Ovary (tissue), 7 donors: ENCODE measurements at regions not wholly inside any gene's neighbourhood (a gene's known extent, or its start where the extent isn't known, plus 50 kb on each side); places are given as distances from the start of the nearest gene placed in this dataset.

Experiments used
- DNase-seq, 5 donors: peaks; one replicate each; pipeline ENCODE4 v3.0.0-alpha.2; 2019 to 2020
- H3K27ac ChIP-seq, 2 donors: fragments of 200-600 bp; one replicate each; pipeline versions ENCODE4 v1.5.1 to v1.8.0; 2019 to 2022
- H3K27me3 ChIP-seq: fragments of 200-600 bp; one replicate; pipeline ENCODE4 v1.8.0; 2022
- H3K36me3 ChIP-seq: fragments of 200-600 bp; sonication (generic); one replicate; pipeline ENCODE4 v1.5.1; 2019
- H3K4me1 ChIP-seq: one replicate; pipeline ENCODE4 v1.8.1; 2013; ENCODE audit warnings: mild to moderate bottlenecking, moderate library complexity; ENCODE audit not compliant: insufficient read depth
- H3K4me3 ChIP-seq: fragments of 200-600 bp; sonication (generic); one replicate; pipeline ENCODE4 v1.5.1; 2017
- H3K9me3 ChIP-seq, 2 donors: fragments of 200-600 bp in 1 of 2; sonication (generic) in 1 of 2; one replicate each; pipeline versions ENCODE4 v1.5.1 to v1.8.1; 2013 to 2019; ENCODE audit warnings: mild to moderate bottlenecking in 1 of 2, moderate library complexity in 1 of 2
- CTCF ChIP-seq, 3 donors: fragments of 450-650 bp in 2 of 3; fragments of 200-600 bp in 1 of 3; IDR thresholded peaks; one replicate each; pipeline versions ENCODE4 v1.5.1 to v1.8.0; 2016 to 2022; ENCODE audit warnings: antibody characterized with exemption in 3 of 3, mild to moderate bottlenecking in 1 of 3
- EP300 ChIP-seq: sonication (generic); formaldehyde crosslinking; IDR thresholded peaks from one replicate; pipeline ENCODE4 v1.6.1; 2017; ENCODE audit warnings: antibody characterized with exemption
- POLR2A ChIP-seq: fragments of 450-650 bp; IDR thresholded peaks from one replicate; pipeline ENCODE4 v1.6.1; 2017; ENCODE audit warnings: antibody characterized with exemption, mild to moderate bottlenecking, moderate library complexity
- WGBS, 3 donors: extraction: QIAGEN DNeasy Blood & Tissue Kit in 1 of 3; methylation state at CpG; one replicate each; pipeline versions ENCODE4 v1.1.5 to v1.1.7; 2013 to 2017; 5-methylcytosine and 5-hydroxymethylcytosine counted together
- intact Hi-C, 4 donors: fragments of 100-400 bp; cut with DNase I; formaldehyde crosslinking; loops; one replicate each; pipeline versions ENCODE4 v1.11.0 to v1.15.1; 2022 to 2023
- donor health status: DM: no; HTN: no; CAD: no; lungs with moderate emphysema.
- donor health status: DM: no; HTN: no; CAD: no.
- donor health status: Bipolar disorder and iron deficiency.
- donor health status: DM: no; HTN: no; CAD: no.
- donor health status: DM: yes; HTN: yes; CAD: no.

GRCh38 chr16:6096931-6097670 is 999.5 kb upstream of the EEF2KMT start:
- Histone ChIP-seq H3K4me3 (no peak overlapping the region), H3K9me3 (no peaks in the 10 kb centered on the region), H3K4me1 (no peaks in the 10 kb centered on the region), H3K27ac (no peak overlapping the region), H3K36me3 (no peaks in the 10 kb centered on the region), H3K27me3 (no peaks in the 10 kb centered on the region)
- WGBS, 3 donors, result 80 to 84% (median 83%) methylated on average over 7 of the region's 7 CpGs
- no peak for DNase-seq
- intact Hi-C loops, result no loop called here
- TF ChIP-seq EP300, result no peak
- no peak for TF ChIP-seq POLR2A

- Histone ChIP-seq H3K36me3 (no peaks in the 10 kb centered on the region), H3K27me3 (no peaks in the 10 kb centered on the region), H3K9me3 (no peaks in the 10 kb centered on the region), H3K4me1 (no peaks in the 10 kb centered on the region), H3K4me3 (no peak overlapping the region), H3K27ac (no peak overlapping the region)
- WGBS, 3 donors, result 16 to 34% (median 21%) methylated on average over 5 of the region's 5 CpGs
- TF ChIP-seq EP300 (no peak), POLR2A (no peak), CTCF (IDR thresholded peaks at IDR 0.05) (no peak)
- no peak for DNase-seq
- intact Hi-C loops, result no loop called here
Observed at GRCh38 chr16:6095414-6095813, 997.8 kb upstream of the EEF2KMT start.

- Histone ChIP-seq H3K4me1 (no peaks in the 10 kb centered on the region), H3K27ac (no peak overlapping the region), H3K9me3 (no peaks in the 10 kb centered on the region), H3K4me3 (no peak overlapping the region), H3K27me3 (no peaks in the 10 kb centered on the region), H3K36me3 (no peaks in the 10 kb centered on the region)
- TF ChIP-seq EP300, result no peak
- TF ChIP-seq CTCF (IDR thresholded peaks at IDR 0.05), result no peak
- TF ChIP-seq POLR2A, result no peak
- intact Hi-C loops, result no loop called here
- 85 to 89% (median 89%) methylated on average over 3 of the region's 3 CpGs for WGBS, 3 donors
- no peak for DNase-seq
Observed at GRCh38 chr16:6091021-6091420, 993.4 kb upstream of the EEF2KMT start.

- WGBS, 3 donors, result 41 to 48% (median 47%) methylated on average over 5 of the region's 5 CpGs
- Histone ChIP-seq H3K36me3 (no peaks in the 10 kb centered on the region), H3K27ac (no peak overlapping the region), H3K4me3 (no peak overlapping the region), H3K27me3 (no peaks in the 10 kb centered on the region), H3K4me1 (no peaks in the 10 kb centered on the region), H3K9me3 (no peaks in the 10 kb centered on the region)
- no peak for DNase-seq
- intact Hi-C loops, result no loop called here
- TF ChIP-seq CTCF (IDR thresholded peaks at IDR 0.05), result no peak
- no peak for TF ChIP-seq EP300
Observed at GRCh38 chr16:6081320-6081976, 983.9 kb upstream of the EEF2KMT start.

- WGBS, 3 donors, result 65 to 73% (median 69%) methylated on average over 2 of the region's 2 CpGs
- H3K27me3 ChIP-seq, result no peaks in the 10 kb centered on the region
- no peaks in the 10 kb centered on the region for H3K9me3 ChIP-seq
- no peaks in the 10 kb centered on the region for H3K4me1 ChIP-seq
- H3K36me3 ChIP-seq, result no peaks in the 10 kb centered on the region
- intact Hi-C loops, result no loop called here
- no peak overlapping the region for H3K27ac ChIP-seq
- DNase-seq, result no peak
- no peak for TF ChIP-seq EP300
- no peak for TF ChIP-seq CTCF (IDR thresholded peaks at IDR 0.05)
- TF ChIP-seq POLR2A, result no peak
- no peak overlapping the region for H3K4me3 ChIP-seq
Observed at GRCh38 chr16:6076631-6077030, 979.0 kb upstream of the EEF2KMT start.
